ENCODE measurements at regions not wholly inside any gene's neighbourhood (a gene's known extent, or its start where the extent isn't known, plus 50 kb on each side); places are given as distances from the start of the nearest gene placed in this dataset.
A peak's percentile ranks its signal among the peaks of the same experiment; 100 is the strongest.
"Not testable (repeated sequence)": the region's sequence is repeated elsewhere in the genome, so short reads cannot be mapped to it uniquely, and the experiment has no call there.

- no peak overlapping the region for H3K23ac ChIP-seq (ENCODE audit: insufficient read length, low read depth, low read length)
- H3K27me3 ChIP-seq (ENCODE audit: insufficient read depth, low read length) = no peaks in the 10 kb centered on the region
- no peak overlapping the region for H3K4me2 ChIP-seq (ENCODE audit: insufficient read depth, insufficient read length, low read length)
- H2BK15ac ChIP-seq (ENCODE audit: low read depth, low read length) = no peak overlapping the region
- no peak for DNase-seq
- H3K14ac ChIP-seq (ENCODE audit: insufficient read depth, low read length) = no peak overlapping the region
- no peak overlapping the region for H4K5ac ChIP-seq (ENCODE audit: insufficient read length, low read depth, low read length)
- no peaks in the 10 kb centered on the region for H3K9me3 ChIP-seq (ENCODE audit: control insufficient read depth, low read depth, low read length)
- H3K4me1 ChIP-seq (ENCODE audit: insufficient read depth, low read length) = peaks cover 7% of the 10 kb centered on the region; the same call in 1 of the 2 replicates
- Mint-ChIP-seq H3K4me1 (peaks cover 17 to 20% of the 10 kb centered on the region in 2 experiments), H3K9me3 (no peaks in the 10 kb centered on the region), H3K27me3 (ENCODE audit: low read depth) (no peaks in the 10 kb centered on the region; the same call in 1 of the 2 replicates), H3K36me3 (ENCODE audit: insufficient read depth in 1 of 3, low read depth in 3 of 3) (no peaks in the 10 kb centered on the region), H3K4me3 (no peak overlapping the region), H3K27ac (no peak overlapping the region)
- no peak overlapping the region for H3K4ac ChIP-seq (ENCODE audit: low read depth, low read length)
- H3T11ph ChIP-seq (ENCODE audit: low read length) = no peak overlapping the region
- no peak overlapping the region for H4K91ac ChIP-seq (ENCODE audit: insufficient read length, low read depth, low read length)
- H3K27ac ChIP-seq (ENCODE audit: insufficient read length, low read depth, low read length) = no peak overlapping the region
- no peak overlapping the region for H2BK20ac ChIP-seq (ENCODE audit: low read depth, low read length, poor library complexity, severe bottlenecking)
- no peaks in the 10 kb centered on the region for H4K20me1 ChIP-seq (ENCODE audit: control insufficient read depth, insufficient read depth, insufficient read length)
- no peak overlapping the region for H2BK120ac ChIP-seq (ENCODE audit: low read depth, low read length, poor library complexity, severe bottlenecking)
- no peak overlapping the region for H2AFZ ChIP-seq (ENCODE audit: low read length)
- H4K8ac ChIP-seq (replicated peaks; ENCODE audit: insufficient read length, low read depth, low read length) = no peak overlapping the region
- no peaks in the 10 kb centered on the region for H3K79me1 ChIP-seq (ENCODE audit: insufficient read depth, low read depth, low read length, poor library complexity, severe bottlenecking)
- TF ChIP-seq, protein P1, sequence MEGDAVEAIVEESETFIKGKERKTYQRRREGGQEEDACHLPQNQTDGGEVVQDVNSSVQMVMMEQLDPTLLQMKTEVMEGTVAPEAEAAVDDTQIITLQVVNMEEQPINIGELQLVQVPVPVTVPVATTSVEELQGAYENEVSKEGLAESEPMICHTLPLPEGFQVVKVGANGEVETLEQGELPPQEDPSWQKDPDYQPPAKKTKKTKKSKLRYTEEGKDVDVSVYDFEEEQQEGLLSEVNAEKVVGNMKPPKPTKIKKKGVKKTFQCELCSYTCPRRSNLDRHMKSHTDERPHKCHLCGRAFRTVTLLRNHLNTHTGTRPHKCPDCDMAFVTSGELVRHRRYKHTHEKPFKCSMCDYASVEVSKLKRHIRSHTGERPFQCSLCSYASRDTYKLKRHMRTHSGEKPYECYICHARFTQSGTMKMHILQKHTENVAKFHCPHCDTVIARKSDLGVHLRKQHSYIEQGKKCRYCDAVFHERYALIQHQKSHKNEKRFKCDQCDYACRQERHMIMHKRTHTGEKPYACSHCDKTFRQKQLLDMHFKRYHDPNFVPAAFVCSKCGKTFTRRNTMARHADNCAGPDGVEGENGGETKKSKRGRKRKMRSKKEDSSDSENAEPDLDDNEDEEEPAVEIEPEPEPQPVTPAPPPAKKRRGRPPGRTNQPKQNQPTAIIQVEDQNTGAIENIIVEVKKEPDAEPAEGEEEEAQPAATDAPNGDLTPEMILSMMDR (conservative IDR thresholded peaks at IDR 0.05) = no peak
- no peak overlapping the region for H2BK12ac ChIP-seq (ENCODE audit: insufficient read length, low read depth, low read length)
- no CpG with 5 or more reads among the region's 5 CpGs for WGBS (ENCODE audit: extremely low coverage, insufficient read length, low lambda C conversion rate)
- no peak overlapping the region for H3K9ac ChIP-seq (ENCODE audit: extremely low read depth, insufficient read length, low read length)
- H2BK5ac ChIP-seq (ENCODE audit: insufficient read length, low read length) = no peak overlapping the region
- H2AK5ac ChIP-seq (ENCODE audit: insufficient read length, low read length) = no peak overlapping the region
- H3K56ac ChIP-seq (ENCODE audit: insufficient read length, low read depth, low read length) = no peak overlapping the region
- H3K18ac ChIP-seq (ENCODE audit: insufficient read length, low read depth, low read length) = no peak overlapping the region
- no peaks in the 10 kb centered on the region for H3K23me2 ChIP-seq (ENCODE audit: insufficient read length, low read depth, low read length, poor library complexity, severe bottlenecking)
- no peaks in the 10 kb centered on the region for H3K79me2 ChIP-seq (ENCODE audit: insufficient read depth, low read length)
Observed at GRCh38 chr3:150230037-150230436, 178.1 kb upstream of the TSC22D2 start.

DNA sequence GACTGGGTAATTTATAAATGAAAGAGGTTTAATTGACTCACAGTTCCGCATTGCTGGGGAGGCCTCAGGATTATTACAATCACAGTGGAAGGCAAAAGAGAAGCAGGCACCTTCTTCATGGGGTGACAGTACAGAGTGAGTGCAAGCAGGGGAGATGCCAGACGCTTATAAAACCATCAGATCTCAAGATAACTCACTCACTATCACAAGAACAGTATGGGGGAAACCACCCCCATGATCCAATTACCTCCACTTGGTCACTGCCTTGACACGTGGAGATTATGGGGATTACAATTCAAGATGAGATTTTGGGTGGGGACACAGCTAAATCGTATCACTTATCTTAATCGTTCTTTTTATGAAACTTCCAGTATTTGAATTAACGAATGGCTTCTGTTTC is 179.5 kb upstream of the TSC22D2 start:
- WGBS (ENCODE audit: extremely low coverage, insufficient read length, low lambda C conversion rate) = no CpG with 5 or more reads among the region's 6 CpGs
- H3K27ac ChIP-seq (ENCODE audit: insufficient read length, low read depth, low read length); H4K8ac ChIP-seq (replicated peaks; ENCODE audit: insufficient read length, low read depth, low read length); H3K36me3 Mint-ChIP-seq (ENCODE audit: insufficient read depth in 1 of 3, low read depth in 3 of 3); H2BK12ac ChIP-seq (ENCODE audit: insufficient read length, low read depth, low read length); H2AK5ac ChIP-seq (ENCODE audit: insufficient read length, low read length); H3K79me1 ChIP-seq (ENCODE audit: insufficient read depth, low read depth, low read length, poor library complexity, severe bottlenecking); H4K5ac ChIP-seq (ENCODE audit: insufficient read length, low read depth, low read length); H3K79me2 ChIP-seq (ENCODE audit: insufficient read depth, low read length); H3K18ac ChIP-seq (ENCODE audit: insufficient read length, low read depth, low read length); H3K23ac ChIP-seq (ENCODE audit: insufficient read length, low read depth, low read length); H3K9me3 ChIP-seq (ENCODE audit: control insufficient read depth, low read depth, low read length); DNase-seq; H3K4me2 ChIP-seq (ENCODE audit: insufficient read depth, insufficient read length, low read length); H2BK5ac ChIP-seq (ENCODE audit: insufficient read length, low read length); H3K9me3 Mint-ChIP-seq; H3K9ac ChIP-seq (ENCODE audit: extremely low read depth, insufficient read length, low read length); H3K56ac ChIP-seq (ENCODE audit: insufficient read length, low read depth, low read length); H3K23me2 ChIP-seq (ENCODE audit: insufficient read length, low read depth, low read length, poor library complexity, severe bottlenecking); H3T11ph ChIP-seq (ENCODE audit: low read length); H2AFZ ChIP-seq (ENCODE audit: low read length); H3K4ac ChIP-seq (ENCODE audit: low read depth, low read length); H3K4me1 ChIP-seq (ENCODE audit: insufficient read depth, low read length); H3K27me3 ChIP-seq (ENCODE audit: insufficient read depth, low read length); H3K14ac ChIP-seq (ENCODE audit: insufficient read depth, low read length); H3K4me3 Mint-ChIP-seq; H4K20me1 ChIP-seq (ENCODE audit: control insufficient read depth, insufficient read depth, insufficient read length); H4K91ac ChIP-seq (ENCODE audit: insufficient read length, low read depth, low read length); H3K27me3 Mint-ChIP-seq (ENCODE audit: low read depth); H2BK120ac ChIP-seq (ENCODE audit: low read depth, low read length, poor library complexity, severe bottlenecking); H2BK15ac ChIP-seq (ENCODE audit: low read depth, low read length); H2BK20ac ChIP-seq (ENCODE audit: low read depth, low read length, poor library complexity, severe bottlenecking): not testable (repeated sequence)
- H3K4me1 Mint-ChIP-seq = peaks cover 17 to 20% of the 10 kb centered on the region in 2 experiments
- peak overlapping the region in 1 of 3 experiments; percentile 49; a peak in 1 of 7 replicates for H3K27ac Mint-ChIP-seq
